GM18502 (cell line): ENCODE measurements at regions not wholly inside any gene's neighbourhood (a gene's known extent, or its start where the extent isn't known, plus 50 kb on each side); places are given as distances from the start of the nearest gene placed in this dataset.

Experiments used
- ATAC-seq: cut with Tn5 transposase; IDR thresholded peaks from one replicate; pipeline ENCODE4 v1.9.1; 2021; ENCODE audit warnings: mild to moderate bottlenecking; ENCODE audit not compliant: unreplicated experiment, poor library complexity

GRCh38 chr18:78686976-78687685, 292.5 kb upstream of the SALL3 start:
- no peak for ATAC-seq

- ATAC-seq = no peak
These were observed 291.9 kb upstream of the SALL3 start for GRCh38 chr18:78687736-78688135.

GRCh38 chr18:78688249-78688648, 291.4 kb upstream of the SALL3 start:
- no peak for ATAC-seq

- ATAC-seq = no peak
These were observed 290.7 kb upstream of the SALL3 start for GRCh38 chr18:78688916-78689315.

GRCh38 chr18:78689606-78690005, 290.0 kb upstream of the SALL3 start:
- ATAC-seq = no peak

GRCh38 chr18:78692105-78692504, 287.5 kb upstream of the SALL3 start:
- ATAC-seq = no peak

- no peak for ATAC-seq
These were observed 286.2 kb upstream of the SALL3 start for GRCh38 chr18:78693429-78693828.

- ATAC-seq = no peak
These were observed 282.8 kb upstream of the SALL3 start for GRCh38 chr18:78696698-78697435.

- no peak for ATAC-seq
These were observed 282.2 kb upstream of the SALL3 start for GRCh38 chr18:78697446-78697845.

- no peak for ATAC-seq
These were observed 280.7 kb upstream of the SALL3 start for GRCh38 chr18:78698914-78699313.

- ATAC-seq = no peak
These were observed 280.1 kb upstream of the SALL3 start for GRCh38 chr18:78699499-78699898.

- no peak for ATAC-seq
These were observed 277.7 kb upstream of the SALL3 start for GRCh38 chr18:78701771-78702396.

GRCh38 chr18:78703291-78703690, 276.3 kb upstream of the SALL3 start:
- ATAC-seq = no peak

GRCh38 chr18:78704971-78705461, 274.6 kb upstream of the SALL3 start:
- ATAC-seq = no peak

- no peak for ATAC-seq
These were observed 270.3 kb upstream of the SALL3 start for GRCh38 chr18:78709261-78709809.

- no peak for ATAC-seq
These were observed 268.3 kb upstream of the SALL3 start for GRCh38 chr18:78711316-78711715.

GRCh38 chr18:78711971-78712370, 267.6 kb upstream of the SALL3 start:
- ATAC-seq = no peak

GRCh38 chr18:78713069-78713468, 266.5 kb upstream of the SALL3 start:
- ATAC-seq = no peak

- no peak for ATAC-seq
These were observed 265.9 kb upstream of the SALL3 start for GRCh38 chr18:78713726-78714125.

- no peak for ATAC-seq
These were observed 263.6 kb upstream of the SALL3 start for GRCh38 chr18:78716022-78716421.

GRCh38 chr18:78716581-78716980, 263.0 kb upstream of the SALL3 start:
- no peak for ATAC-seq
